EL (cell line): ENCODE measurements at regions not wholly inside any gene's neighbourhood (a gene's known extent, or its start where the extent isn't known, plus 50 kb on each side); places are given as distances from the start of the nearest gene placed in this dataset.

ENCODE experiments used
- DNase-seq: peaks from one replicate; pipeline ENCODE4 v3.0.0-alpha.2; 2016

DNA sequence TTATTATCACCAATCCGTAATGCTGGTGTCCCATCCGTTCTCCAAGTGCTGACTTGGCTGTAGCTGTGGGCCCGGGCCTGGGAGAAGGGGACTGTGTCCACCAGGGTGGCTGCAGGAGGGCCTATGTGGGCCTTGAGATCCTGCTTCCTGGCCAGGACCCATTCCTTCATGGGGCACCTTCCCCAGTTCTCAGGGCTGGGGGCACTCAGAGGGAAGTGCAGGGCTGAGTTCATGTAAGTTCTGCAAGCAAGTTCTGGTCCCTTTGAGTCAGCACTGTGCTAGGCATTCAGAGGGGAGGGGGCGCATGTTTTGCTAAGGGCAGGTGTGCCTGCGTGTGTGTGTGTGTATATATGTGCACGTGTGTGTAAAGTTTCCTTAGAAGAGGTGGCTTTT lies 94.0 kb downstream of the GLI2 start:
- no peak for DNase-seq

DNA sequence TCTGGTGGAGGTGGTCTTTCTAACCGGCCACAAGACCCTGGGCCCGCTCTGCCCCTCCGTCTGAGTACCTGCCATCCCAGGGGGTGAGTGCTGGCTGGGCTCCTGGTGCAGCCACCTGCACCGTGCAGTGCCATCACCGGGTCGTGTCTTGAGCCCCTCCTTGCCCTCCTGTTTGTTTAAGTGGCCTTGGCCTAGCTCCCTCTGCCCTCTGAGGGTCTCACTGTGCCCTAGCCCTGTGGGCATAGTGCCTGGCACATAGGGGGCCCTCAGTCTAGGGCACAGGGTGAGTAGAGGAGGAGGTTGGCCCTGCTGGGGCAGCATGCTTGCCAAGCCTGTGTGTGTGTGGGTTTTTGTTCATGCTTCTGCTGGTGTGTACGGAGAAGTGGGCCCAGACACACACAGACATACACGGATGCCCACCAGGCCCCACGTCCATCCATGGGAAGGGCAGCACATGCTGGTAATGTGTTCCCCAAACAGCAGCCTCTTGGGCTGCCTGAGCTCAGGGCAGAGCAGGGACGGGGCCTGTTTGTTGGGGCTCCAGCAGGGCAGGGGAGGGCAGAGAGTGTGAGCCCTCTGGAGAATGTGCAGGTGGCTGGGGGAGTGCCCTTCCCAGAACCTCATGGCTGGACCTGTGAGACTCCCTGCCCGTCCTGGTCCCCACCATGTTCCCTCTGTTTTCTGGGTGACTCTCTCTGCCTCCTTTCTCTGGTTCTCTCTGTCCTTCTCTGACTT lies 94.6 kb downstream of the GLI2 start:
- no peak for DNase-seq

DNA sequence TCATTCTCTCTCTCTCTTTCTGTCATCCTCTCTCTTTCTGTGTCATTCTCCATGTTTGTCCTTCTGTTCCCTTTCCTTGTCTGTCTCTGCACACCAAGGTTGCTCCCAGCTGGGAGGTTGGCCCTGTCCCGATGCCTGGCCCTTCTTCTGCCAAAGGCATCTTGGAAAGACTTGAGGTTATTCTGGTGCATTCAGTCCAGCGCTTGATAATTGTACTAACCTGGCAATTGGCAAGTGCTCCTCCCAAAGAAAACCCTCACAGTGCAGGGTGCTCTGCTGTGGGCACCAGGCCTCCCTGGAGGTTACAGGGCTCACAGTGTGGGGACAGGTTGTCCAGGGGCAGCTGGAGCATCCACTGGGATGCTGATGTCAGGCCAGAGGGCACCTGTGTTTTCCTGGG lies 95.4 kb downstream of the GLI2 start:
- DNase-seq: no peak

DNA sequence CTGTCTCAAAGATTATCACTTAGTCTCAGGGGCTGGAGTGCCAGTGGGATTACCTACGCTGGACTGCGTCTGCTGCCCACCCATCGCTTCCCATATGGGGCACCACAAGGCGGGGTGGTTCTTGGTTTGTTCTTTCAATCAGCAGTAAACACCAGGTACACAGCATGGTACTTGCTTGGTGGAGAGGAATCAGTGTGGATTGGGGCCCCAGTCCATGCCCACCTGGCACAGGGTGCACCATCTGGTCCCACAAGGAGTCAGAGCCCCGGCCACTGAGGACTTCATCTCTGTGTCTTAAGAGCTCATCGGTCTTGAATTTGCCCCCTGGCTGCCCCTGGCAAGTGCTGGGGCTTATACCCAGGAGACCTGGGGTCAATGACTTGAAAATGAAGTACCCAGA lies 96.2 kb downstream of the GLI2 start:
- no peak for DNase-seq

DNA sequence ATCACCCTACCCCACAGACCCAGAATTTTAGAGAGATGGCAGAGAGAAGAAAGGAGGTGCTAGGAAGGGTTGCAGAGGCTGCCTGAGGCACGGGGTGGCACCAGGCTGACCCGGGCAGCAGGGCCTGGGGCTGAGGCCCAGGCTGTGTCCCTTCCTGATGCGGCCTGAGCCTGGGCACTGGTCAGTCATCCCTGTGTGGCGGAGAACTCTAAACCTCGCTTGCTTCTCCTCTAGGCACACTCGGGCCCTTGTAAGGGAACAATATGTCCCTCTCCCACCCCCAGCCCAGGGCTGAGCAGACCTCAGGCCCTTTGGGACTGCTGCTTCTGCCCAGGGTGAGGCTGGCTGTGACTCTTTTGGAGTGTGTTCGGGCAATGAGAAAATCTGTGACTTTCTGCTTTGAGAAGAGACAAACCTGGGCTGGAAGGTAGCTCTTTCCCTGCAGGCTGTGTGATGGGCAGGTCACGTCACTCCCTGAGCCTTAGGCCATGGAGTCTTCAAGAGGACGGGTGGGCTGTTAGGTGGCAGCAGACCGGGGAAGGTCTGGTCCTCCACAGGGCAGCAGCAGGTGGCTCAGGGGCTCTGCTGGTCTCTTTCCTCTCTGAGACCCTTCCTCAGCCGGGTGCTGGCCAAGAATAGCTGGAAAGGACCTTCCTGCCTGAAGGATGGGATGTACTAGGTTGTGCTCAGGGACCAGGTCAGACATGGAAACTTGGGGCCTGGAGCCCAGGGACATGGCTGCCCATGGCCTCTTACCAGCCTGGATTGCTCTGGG lies 96.8 kb downstream of the GLI2 start:
- DNase-seq: no peak

DNA sequence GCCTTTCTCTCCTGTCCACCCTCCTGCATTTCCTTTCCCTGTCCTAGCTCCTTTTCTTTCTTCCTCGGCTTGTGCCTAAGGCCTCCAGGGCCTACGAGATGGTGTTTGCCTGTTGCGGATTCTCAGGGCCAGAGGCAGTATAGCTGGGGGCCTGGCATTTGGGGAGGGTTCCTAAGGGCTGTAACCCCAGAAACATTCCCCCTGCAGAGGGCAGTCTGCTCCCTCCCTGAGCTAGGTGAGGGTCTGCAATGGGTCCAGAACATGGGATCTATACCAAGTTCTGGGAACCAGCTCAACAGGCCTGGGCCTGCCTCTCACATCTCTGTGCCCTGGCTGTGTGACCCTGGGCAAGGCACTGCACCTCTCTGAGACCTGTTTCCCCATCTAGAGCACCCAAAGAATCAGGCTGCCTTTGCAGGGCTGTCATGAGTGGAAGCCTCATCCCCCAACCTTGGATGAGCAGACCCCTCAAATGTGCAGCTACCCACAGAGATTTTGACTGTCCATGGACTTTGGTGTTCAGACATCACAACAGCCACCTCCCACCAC lies 97.5 kb downstream of the GLI2 start:
- no peak for DNase-seq

DNA sequence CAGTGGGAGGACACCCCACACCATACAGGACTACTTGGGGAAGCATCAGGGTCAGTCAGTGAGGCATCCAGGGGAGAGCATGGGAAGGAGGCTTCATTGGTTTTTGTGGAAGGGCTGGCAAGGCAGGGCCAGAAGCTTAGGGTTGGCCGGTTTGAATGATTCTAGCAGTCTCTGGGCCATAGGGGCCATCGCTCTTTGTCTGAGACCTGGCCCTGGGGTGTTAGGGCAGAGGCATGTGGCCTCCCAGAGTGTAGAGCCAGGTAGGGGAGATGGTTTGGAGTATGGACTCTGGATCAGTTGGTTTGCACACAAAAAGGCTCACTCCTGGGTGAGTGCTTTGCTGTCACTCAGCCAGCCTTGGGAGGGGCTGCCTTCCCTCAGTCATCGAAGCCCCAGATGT lies 98.5 kb downstream of the GLI2 start:
- no peak for DNase-seq

DNA sequence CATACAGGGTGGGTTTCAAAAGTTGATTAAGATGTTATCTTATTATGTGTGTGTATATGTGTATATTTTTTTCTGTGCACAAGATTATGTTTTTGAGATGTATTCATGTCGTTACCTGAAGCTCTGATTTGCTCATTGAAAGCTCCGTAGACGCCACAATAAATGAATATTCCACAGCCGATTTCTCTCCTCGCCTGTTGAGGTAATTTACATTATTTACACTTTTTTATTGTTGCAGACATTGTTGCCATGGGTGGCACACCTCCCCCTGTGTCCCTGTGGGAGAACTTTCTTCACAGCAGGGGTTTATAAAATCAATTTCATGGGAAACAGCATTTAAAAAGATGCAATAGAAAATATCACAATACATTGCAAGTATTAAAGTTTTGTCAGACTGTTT lies 100.6 kb downstream of the GLI2 start:
- no peak for DNase-seq

DNA sequence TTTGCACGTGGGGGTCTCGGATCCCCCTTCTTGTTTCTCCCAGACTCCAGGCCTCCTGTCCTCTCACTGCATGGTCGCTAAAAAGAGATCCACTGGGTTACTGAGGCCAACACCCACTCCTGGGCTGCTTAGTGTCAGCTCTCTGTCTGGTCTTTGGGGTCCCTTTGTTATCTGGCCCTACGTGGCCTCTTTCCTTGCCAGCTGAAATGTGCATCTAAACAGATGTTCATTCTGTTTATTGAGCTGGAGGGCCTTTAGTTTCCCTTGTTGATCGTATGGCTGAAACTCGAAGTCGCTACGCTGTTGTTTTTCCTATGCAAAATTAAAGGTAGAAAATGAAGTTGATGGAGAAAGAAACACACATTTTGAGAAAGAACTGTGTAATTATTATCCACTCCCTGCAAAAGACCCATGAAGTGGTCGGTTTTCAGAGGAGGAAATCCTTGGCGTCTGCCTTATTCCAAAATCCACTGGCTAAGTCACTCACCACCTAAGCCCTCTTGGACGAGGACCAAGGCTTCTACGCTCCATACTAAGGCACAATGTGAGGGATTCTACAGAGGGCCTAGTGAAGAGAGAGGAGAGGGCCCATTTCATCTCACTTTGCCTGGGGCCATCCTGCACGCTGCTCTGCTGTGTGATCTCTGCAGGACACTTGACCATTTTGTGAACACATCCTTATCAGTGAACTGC lies 105.3 kb downstream of the GLI2 start:
- no peak for DNase-seq

DNA sequence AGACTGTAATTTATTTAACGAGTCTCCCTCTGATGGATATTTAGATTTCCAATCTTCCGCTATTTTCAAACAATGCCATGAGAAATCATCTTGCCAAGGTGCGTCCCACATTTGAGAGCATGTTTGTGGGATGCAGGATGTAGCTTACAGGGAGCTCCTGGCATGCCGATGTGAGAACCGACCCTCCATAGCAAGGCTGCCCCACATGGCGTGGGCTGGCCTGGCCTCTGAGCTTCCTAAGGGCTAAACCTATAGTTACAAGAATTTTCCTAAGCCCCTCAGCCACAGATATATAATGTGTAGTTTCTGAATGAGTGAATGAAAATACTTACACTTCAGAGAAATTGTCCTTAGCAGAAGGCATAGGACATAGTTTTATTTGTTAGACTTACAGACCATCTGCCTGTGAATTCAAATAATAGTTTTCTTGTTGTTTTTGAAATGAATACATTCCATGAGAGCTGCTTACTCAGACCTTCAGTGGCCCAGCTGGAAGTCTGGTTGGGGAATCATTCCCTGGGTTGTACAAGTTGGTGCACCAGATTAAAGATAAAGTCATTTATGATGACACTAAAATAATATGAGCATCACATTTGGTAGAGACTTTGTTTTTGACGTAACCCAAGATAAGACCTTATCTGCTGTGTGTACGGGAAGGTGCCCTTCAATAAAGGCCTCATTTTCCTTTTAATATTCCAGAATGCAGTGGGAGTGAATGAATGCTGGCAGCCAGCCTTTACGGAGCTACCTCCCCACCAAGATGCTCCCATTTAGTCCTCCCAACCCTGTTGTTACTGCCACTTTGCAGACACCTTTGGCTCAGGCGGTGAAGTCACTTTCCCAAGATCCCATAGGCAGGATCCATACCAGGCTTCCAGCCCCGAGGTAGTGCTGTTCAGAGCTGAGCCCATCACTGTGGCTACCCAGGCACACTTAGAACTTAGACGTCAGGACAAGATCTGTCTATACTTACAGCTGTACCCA lies 107.1 kb downstream of the GLI2 start:
- DNase-seq: no peak

DNA sequence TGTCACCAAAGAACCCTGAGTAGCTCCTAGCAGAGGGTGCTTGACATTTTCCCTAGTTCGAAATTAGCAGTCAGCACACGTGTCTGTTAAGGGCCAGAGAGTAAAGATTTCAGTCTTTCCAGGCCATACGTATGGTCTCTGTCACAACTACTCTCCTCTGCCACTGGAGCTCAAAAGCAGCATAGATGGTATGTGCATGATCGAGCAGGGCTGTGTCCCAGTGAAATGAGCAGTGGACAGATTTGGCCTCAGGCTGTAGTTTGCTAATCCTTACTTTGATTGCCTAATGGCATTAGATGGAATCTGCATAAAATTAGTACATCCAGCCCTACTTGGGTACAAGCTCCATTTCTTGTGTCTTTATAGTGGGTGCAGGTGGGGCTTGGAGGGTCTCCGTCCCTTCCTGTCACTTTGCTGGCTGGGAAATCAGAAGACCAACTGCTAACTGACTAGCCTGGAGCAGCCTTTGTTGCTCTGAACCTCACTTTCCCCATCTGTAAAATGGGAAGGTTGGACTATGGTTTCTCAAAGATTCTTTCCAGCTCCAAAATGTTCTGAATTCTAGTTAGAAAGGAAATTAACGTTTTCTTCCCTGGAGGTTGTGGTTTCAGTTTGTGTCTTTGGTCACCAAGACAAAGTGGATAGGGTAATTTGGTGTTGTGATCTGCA lies 108.5 kb downstream of the GLI2 start:
- peak; percentile 18 for DNase-seq

DNA sequence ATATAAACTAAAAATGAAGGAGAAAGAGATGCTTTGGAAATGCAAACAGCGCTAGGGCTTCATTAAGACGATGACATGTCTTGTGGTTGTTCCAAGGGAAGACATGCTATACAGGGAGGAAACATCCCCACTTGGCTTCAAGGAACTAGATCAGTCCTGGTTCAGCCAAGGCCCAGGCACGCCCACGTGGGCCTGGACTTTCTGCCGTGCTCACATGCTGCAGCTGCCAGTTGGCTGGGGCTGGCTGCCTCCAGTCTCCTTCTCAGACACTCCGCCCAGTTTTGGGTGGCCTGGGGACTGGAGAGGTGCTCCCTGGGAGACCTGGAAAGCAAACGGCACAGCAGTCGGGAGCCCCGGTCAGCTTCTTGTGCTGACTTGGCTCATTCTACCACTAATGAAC lies 109.6 kb downstream of the GLI2 start:
- DNase-seq: no peak

DNA sequence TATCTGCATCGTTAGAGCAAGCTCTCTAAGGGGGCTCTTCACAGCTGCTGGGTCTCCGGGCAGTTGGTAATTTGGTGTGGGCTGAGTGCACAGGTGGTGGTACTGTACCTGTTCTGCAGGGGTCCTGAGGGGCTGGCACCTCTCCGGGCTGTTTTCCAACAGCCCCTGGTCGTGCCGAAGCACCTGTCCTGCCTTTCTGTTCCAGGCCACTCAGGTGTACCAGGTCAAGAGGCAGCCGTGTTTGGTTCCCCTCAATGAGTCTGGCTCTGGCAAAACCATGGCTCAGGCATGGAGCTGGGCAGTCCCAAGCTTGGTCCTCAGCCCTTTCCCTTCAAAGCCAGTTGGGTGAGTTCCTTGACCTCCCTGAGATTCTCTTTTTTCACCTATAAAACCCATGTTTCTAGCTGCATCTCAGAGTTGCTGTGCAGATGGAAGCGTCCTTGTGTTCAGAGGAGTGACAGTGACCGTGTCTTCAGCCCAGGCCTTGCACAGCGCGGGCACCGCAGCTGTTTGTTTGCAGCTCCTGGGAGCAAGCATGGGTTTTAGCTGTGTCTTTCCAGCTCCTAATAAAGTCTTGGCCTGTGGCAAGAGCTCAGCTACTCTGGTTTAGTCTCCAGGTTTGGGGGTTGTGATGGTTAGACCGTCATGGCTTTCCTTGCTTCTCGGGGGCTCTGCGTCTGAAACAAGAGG lies 110.9 kb downstream of the GLI2 start:
- DNase-seq: no peak

DNA sequence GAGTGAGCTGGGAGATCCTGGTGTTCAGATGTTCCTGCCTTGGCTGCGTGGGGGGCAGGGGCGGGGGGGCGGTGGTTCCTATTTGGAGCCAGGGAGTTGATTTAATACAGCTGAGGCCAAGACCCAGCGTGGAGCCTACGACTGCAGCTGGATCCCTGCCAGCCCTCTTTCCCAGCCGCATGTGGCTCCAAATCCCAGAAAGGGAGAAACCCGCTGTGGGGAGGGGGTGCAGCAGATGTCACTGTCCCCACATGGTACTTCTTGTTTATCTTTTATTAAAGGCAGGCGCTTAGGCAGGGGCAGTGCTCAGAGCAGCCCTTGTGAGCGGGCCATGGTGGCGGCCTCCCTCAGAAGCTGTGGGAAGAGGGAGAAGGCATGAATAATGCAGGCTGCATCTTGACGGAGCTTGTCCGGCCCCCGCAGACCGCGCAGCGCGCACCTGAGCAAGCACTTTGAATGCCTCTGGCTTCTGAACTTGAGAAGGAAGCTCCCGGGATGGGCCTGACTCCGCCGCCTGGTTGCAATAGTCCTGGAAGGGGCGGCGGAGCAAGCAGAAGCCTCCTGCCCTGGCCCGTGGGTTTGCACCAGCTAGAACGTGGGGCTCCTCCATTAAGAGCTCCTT lies 112.1 kb downstream of the GLI2 start:
- DNase-seq: no peak

DNA sequence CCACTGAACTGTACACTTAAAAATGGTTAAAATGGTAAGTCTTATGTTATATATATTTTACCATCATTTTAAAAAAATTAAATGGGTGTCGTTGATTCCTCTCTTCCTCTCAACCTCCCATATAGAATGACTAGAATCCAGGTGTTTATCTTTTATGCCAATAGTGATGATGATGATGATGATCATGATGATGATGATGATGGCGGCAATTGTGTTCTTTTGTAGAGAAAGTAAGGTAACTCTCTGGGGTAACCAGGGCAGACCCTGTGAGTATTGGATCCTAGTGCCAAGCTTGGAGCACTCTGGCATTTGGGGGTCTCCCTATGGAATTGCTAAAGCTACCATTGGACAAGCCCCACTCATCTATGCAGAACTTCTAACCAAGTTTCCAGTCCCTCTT lies 113.6 kb downstream of the GLI2 start:
- DNase-seq: no peak

DNA sequence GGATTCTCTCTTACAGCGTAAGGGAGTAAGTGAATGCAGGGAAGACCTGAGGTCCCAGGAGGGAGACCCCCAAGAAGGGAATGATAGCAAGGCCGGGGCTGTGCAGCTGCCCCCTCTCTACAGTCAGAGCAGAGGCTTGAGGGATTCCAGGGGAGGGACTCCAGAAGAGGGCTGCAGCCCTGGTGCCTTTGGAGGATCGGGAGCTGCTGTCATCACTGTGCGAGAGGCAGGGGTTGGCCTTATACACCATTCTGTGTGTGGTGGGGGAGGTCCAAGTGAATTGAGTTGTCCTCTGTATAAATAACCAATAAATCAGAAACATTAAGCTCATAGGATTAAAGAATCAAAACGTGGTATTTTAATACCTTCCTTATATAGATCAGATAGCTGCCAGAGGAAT lies 114.9 kb downstream of the GLI2 start:
- DNase-seq: no peak

DNA sequence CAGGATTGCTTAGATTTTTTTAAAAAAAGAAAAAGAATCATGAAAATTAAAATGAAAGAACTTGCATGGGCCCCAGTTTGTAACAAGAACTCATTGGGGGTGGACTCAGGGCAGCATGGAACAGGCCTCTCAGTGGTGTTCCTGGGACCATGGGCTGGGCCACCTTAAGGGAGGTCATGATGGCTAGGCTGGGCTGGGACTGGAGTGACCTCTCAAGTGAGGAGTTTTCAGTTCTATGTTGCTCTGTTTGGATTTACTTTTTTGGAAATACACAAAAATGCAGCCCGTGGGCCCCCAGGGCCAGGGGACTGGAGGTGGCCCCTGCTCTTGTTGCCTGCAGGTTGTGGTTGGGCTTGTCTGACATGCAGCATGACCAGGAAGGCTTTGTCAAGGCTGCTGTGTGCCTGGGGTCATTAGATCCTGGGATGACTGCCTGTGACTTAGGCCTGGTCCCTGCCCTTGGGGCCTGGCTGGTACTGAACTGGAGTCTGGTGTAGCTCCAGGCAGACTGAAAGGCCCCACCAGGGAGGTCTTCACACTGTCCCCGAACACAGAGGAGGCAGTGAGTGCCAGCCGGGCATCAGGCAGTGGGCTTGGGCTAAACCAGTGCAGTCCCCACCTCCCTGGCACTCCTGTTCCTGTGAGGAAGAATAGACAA lies 115.6 kb downstream of the GLI2 start:
- DNase-seq: no peak

DNA sequence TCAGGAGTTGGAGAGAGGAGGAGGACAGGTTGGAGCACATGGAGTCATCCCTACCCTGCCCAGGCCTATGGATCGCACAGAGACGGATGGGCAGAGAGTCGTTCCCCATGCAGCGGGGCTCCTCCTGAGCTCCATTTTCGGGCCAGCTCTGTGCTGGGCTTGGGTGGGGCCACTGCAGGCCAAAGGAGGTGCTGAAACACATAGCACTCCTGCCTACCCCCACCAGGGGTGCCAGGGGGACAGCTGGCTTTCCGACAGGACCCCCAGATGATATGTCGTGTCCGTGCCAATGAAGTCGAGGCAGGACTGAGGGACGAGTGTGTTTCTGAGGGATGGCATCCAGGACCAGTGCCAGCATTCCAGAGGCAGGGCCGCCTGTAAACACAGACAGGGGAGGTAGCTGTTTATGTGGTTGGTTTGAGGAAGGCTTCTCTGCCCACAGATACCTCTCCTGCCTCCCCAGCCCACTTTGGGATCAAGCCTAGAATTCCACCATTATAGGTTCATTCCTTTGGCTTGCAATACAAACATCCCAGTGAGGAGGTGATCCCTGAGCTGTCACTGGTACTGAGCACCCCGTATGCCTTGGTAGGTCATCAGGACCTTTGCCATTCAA lies 116.6 kb downstream of the GLI2 start:
- DNase-seq: no peak

DNA sequence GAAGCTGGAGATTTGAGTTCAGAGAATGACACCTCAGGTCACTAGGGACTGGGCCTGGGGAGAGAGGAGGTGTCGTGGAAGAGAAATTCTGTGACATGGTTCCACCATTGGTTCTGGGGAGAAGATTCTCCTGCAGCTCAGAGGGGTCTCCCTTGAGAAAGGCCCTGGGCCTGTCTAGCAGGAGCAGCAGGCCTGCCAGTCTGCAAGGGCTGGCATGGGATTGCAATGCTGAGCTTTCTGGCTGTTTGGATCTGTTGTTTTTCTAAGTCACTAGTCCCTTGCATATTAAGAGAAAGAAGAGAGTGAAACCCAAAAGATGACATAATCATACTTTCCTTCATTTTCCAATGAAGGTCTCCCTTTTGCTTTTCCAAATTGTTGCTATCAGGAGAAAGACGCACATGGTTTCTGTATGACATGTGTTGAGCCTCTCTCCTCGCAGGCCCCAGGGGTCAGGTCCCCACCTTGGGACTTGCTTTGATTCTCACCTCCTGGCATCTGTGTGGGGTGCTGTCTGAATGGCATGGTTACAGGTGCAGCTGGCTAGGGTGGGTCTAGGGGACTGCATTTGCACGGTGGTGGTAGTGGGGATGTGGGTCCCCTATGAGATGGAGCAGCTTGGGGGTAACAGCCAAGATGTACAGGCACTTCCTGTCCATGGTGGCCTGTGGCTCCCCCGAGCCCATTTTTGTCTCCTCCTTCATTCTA lies 117.8 kb downstream of the GLI2 start:
- no peak for DNase-seq
